Gastroesophageal sphincter (tissue), 3 donors: ENCODE measurements at regions not wholly inside any gene's neighbourhood (a gene's known extent, or its start where the extent isn't known, plus 50 kb on each side); places are given as distances from the start of the nearest gene placed in this dataset.

Source experiments
- EP300 ChIP-seq: sonication (generic); formaldehyde crosslinking; IDR thresholded peaks from one replicate; pipeline ENCODE4 v1.6.1; 2017; ENCODE audit warnings: antibody characterized with exemption, mild to moderate bottlenecking
- POLR2A ChIP-seq, 2 donors: fragments of 450-650 bp; IDR thresholded peaks; one replicate each; pipeline ENCODE4 v1.6.1; 2017; ENCODE audit warnings: antibody characterized with exemption in 2 of 2, mild to moderate bottlenecking in 2 of 2, moderate library complexity in 1 of 2
- POLR2AphosphoS5 ChIP-seq: sonication (generic); formaldehyde crosslinking; IDR thresholded peaks from one replicate; pipeline ENCODE4 v1.6.1; 2017; ENCODE audit warnings: antibody characterized with exemption
- TF ChIP-seq, protein P1 (sequence below), 4 experiments: fragments of 200-600 bp in 2 of 4; fragments of 450-650 bp in 2 of 4; sonication (generic) in 1 of 4; IDR thresholded peaks; one replicate each; pipeline ENCODE4 v1.5.1; 2017 to 2019; ENCODE audit warnings: antibody characterized with exemption in 4 of 4, mild to moderate bottlenecking in 2 of 4, moderate library complexity in 2 of 4

DNA sequence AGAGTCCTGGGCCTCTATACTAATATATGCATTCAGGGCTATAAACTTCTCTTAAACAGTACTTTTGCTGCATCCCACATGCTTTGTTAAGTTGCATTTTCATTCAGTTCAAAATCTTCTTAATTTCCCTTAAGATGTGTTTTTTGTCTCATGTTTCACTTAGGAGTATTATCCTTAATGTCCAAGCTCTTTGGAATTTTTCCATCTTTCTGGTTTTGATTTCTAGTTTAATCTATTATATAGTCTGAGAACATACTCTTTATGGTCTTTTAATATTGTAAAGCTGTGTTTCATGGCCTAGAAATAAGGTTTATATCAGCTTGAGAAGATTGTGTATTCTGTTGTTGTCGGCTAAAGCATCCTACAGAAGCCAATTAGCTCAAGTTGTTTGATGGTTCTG lies 1041.8 kb downstream of the PLA2G4A start:
- TF ChIP-seq, protein P1, sequence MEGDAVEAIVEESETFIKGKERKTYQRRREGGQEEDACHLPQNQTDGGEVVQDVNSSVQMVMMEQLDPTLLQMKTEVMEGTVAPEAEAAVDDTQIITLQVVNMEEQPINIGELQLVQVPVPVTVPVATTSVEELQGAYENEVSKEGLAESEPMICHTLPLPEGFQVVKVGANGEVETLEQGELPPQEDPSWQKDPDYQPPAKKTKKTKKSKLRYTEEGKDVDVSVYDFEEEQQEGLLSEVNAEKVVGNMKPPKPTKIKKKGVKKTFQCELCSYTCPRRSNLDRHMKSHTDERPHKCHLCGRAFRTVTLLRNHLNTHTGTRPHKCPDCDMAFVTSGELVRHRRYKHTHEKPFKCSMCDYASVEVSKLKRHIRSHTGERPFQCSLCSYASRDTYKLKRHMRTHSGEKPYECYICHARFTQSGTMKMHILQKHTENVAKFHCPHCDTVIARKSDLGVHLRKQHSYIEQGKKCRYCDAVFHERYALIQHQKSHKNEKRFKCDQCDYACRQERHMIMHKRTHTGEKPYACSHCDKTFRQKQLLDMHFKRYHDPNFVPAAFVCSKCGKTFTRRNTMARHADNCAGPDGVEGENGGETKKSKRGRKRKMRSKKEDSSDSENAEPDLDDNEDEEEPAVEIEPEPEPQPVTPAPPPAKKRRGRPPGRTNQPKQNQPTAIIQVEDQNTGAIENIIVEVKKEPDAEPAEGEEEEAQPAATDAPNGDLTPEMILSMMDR (IDR thresholded peaks at IDR 0.05): no peak
- TF ChIP-seq POLR2AphosphoS5 (no peak), POLR2A (IDR thresholded peaks at IDR 0.05) (no peak), EP300 (no peak)
